ENCODE measurements at regions not wholly inside any gene's neighbourhood (a gene's known extent, or its start where the extent isn't known, plus 50 kb on each side); places are given as distances from the start of the nearest gene placed in this dataset.

DNA sequence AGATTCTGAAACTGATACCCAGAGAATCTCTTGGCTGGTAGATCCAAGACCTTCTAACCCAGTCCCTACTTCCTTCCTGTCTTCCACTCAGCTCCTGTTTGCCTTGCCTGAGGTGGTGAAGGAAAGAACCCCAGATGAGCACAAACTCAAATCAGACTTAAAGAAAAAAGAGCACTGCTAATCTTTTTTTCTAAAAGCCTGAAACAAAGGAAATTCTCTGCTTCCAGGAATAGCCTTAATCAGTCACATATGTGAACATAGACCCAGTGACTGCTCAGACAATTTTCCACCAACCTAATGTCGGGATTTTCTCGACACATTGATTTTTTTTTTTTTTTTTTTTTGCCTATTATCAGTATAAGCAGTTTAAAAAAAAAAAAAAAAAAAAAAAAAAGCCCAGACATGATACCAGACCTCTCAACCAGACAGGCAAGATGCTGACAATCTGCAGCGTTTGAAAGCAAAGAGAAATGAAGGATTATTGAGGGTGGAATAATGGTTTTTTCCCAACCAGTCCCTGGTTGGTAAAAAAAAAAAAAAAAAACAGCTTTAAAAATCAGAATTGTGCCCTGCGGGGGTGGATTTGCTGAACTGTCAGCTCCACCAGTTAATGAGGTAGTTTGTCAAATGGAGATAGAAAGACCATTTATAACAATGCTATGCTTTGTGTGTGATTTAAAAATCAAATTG, 256.8 kb upstream of the RARB start:
- TF ChIP-seq ZFP69B (tag by site-specific recombination; IDR thresholded peaks at IDR 0.05) (no peak), ZNF768 (tag by site-specific recombination; IDR thresholded peaks at IDR 0.05) (no peak)
- TF ChIP-seq, protein P1, sequence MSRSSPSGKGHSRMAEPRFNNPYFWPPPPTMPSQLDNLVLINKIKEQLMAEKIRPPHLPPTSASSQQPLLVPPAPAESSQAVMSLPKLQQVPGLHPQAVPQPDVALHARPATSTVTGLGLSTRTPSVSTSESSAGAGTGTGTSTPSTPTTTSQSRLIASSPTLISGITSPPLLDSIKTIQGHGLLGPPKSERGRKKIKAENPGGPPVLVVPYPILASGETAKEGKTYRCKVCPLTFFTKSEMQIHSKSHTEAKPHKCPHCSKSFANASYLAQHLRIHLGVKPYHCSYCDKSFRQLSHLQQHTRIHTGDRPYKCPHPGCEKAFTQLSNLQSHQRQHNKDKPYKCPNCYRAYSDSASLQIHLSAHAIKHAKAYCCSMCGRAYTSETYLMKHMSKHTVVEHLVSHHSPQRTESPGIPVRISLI (tag by site-specific recombination; IDR thresholded peaks at IDR 0.05) = peak; percentile 73; the same call in 1 of the 2 replicates
- Histone ChIP-seq H3K27ac (ENCODE audit: extremely low read depth, low read depth, low read length) (no peak overlapping the region), H3K4me1 (ENCODE audit: control insufficient read depth, insufficient read depth, low read length) (peaks cover 2% of the 10 kb centered on the region; the same call in 1 of the 2 replicates), H3K4me3 (ENCODE audit: low read depth, low read length) (no peak overlapping the region), H3K9me3 (ENCODE audit: control insufficient read depth, insufficient read depth, low read depth, low read length) (no peaks in the 10 kb centered on the region), H3K36me3 (ENCODE audit: control insufficient read depth in 2 of 2, insufficient read depth in 1 of 2, low read length in 2 of 2) (no peaks in the 10 kb centered on the region)
- CTCF ChIA-PET = no interaction called here
- POLR2A ChIA-PET = no interaction called here

DNA sequence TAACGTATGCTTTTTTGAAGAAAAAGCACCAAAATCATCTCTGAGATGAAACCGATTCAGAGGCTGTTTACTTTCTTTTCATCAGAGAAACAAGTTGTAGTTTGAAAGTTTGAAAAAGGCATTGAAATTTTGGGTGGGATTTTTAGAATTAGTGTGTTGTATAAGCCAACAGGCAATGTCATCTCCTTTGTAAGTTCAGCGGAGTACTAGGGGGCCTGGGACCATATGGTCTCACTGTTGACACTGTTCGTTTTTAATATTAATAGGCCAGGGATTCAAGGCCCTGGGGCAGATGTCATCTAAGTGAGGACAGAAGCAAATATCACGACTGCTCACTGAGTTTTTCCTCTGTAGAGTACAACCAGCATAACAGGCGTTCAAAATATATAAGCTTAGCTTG, 256.2 kb upstream of the RARB start:
- H3K36me3 ChIP-seq (ENCODE audit: control insufficient read depth in 2 of 2, insufficient read depth in 1 of 2, low read length in 2 of 2) = no peaks in the 10 kb centered on the region
- ChIA-PET POLR2A (no interaction called here), CTCF (no interaction called here)
- TF ChIP-seq, protein P2, sequence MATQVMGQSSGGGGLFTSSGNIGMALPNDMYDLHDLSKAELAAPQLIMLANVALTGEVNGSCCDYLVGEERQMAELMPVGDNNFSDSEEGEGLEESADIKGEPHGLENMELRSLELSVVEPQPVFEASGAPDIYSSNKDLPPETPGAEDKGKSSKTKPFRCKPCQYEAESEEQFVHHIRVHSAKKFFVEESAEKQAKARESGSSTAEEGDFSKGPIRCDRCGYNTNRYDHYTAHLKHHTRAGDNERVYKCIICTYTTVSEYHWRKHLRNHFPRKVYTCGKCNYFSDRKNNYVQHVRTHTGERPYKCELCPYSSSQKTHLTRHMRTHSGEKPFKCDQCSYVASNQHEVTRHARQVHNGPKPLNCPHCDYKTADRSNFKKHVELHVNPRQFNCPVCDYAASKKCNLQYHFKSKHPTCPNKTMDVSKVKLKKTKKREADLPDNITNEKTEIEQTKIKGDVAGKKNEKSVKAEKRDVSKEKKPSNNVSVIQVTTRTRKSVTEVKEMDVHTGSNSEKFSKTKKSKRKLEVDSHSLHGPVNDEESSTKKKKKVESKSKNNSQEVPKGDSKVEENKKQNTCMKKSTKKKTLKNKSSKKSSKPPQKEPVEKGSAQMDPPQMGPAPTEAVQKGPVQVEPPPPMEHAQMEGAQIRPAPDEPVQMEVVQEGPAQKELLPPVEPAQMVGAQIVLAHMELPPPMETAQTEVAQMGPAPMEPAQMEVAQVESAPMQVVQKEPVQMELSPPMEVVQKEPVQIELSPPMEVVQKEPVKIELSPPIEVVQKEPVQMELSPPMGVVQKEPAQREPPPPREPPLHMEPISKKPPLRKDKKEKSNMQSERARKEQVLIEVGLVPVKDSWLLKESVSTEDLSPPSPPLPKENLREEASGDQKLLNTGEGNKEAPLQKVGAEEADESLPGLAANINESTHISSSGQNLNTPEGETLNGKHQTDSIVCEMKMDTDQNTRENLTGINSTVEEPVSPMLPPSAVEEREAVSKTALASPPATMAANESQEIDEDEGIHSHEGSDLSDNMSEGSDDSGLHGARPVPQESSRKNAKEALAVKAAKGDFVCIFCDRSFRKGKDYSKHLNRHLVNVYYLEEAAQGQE (tag by site-specific recombination; IDR thresholded peaks at IDR 0.05) = no peak
- TF ChIP-seq KLF10 (tag by site-specific recombination; IDR thresholded peaks at IDR 0.05) = no peak
- TF ChIP-seq KLF9 (tag by site-specific recombination; IDR thresholded peaks at IDR 0.05; ENCODE audit: low read depth) = no peak
- no peak for TF ChIP-seq ZIC2 (tag by site-specific recombination; IDR thresholded peaks at IDR 0.05)
- TF ChIP-seq ZNF549 (tag by site-specific recombination; IDR thresholded peaks at IDR 0.05) = no peak
- TF ChIP-seq, protein P3, sequence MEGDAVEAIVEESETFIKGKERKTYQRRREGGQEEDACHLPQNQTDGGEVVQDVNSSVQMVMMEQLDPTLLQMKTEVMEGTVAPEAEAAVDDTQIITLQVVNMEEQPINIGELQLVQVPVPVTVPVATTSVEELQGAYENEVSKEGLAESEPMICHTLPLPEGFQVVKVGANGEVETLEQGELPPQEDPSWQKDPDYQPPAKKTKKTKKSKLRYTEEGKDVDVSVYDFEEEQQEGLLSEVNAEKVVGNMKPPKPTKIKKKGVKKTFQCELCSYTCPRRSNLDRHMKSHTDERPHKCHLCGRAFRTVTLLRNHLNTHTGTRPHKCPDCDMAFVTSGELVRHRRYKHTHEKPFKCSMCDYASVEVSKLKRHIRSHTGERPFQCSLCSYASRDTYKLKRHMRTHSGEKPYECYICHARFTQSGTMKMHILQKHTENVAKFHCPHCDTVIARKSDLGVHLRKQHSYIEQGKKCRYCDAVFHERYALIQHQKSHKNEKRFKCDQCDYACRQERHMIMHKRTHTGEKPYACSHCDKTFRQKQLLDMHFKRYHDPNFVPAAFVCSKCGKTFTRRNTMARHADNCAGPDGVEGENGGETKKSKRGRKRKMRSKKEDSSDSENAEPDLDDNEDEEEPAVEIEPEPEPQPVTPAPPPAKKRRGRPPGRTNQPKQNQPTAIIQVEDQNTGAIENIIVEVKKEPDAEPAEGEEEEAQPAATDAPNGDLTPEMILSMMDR (tag by site-specific recombination; IDR thresholded peaks at IDR 0.05) = no peak
- TF ChIP-seq ZNF302 (tag by site-specific recombination; IDR thresholded peaks at IDR 0.05; ENCODE audit: low read depth) = no peak
- TF ChIP-seq ZNF626 (tag by site-specific recombination; IDR thresholded peaks at IDR 0.05) = no peak
- TF ChIP-seq ZNF239 (tag by site-specific recombination; IDR thresholded peaks at IDR 0.05) = no peak
- H3K4me1 ChIP-seq (ENCODE audit: control insufficient read depth, insufficient read depth, low read length) = peaks cover 2% of the 10 kb centered on the region; the same call in 1 of the 2 replicates
- no peak overlapping the region for H3K4me3 ChIP-seq (ENCODE audit: low read depth, low read length)
- H3K27ac ChIP-seq (ENCODE audit: extremely low read depth, low read depth, low read length) = no peak overlapping the region
- no peaks in the 10 kb centered on the region for H3K9me3 ChIP-seq (ENCODE audit: control insufficient read depth, insufficient read depth, low read depth, low read length)

DNA sequence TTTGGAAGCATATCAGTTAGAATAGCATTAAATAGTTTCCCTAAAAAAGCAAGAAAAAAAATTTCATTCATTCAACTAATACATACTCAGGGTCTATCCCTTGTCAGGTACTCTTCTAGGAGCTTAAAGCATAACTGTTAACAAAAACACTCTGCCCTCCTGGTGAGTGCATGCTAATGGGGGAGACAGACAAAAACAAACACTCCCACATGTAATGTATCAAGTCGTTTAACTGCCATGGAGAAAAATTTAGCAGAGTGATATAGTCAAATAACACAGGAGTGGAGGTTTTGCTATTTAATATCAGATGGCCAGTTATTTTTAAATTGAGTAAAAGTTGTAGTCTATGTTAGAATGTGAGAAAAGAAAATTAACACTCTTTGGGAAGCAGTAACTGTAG, 254.5 kb upstream of the RARB start:
- H3K27ac ChIP-seq (ENCODE audit: extremely low read depth, low read depth, low read length) = no peak overlapping the region
- H3K4me3 ChIP-seq (ENCODE audit: low read depth, low read length) = no peak overlapping the region
- H3K36me3 ChIP-seq (ENCODE audit: control insufficient read depth in 2 of 2, insufficient read depth in 1 of 2, low read length in 2 of 2) = no peaks in the 10 kb centered on the region
- H3K9me3 ChIP-seq (ENCODE audit: control insufficient read depth, insufficient read depth, low read depth, low read length) = no peaks in the 10 kb centered on the region
- POLR2A ChIA-PET = no interaction called here
- H3K4me1 ChIP-seq (ENCODE audit: control insufficient read depth, insufficient read depth, low read length) = peaks cover 2% of the 10 kb centered on the region; the same call in 1 of the 2 replicates
- CTCF ChIA-PET = interaction anchor here (0.7 kb wide), 1 partner anchor 140 kb away, joined by 3 read pairs; no protein-coding TSS in a partner anchor
- no peak for TF ChIP-seq ZNF530 (tag by site-specific recombination; IDR thresholded peaks at IDR 0.05; ENCODE audit: low read depth)
- no peak for TF ChIP-seq SP7 (tag by site-specific recombination; IDR thresholded peaks at IDR 0.05)
- TF ChIP-seq ZNF132 (tag by site-specific recombination; IDR thresholded peaks at IDR 0.05; ENCODE audit: borderline replicate concordance) = no peak
- peak; percentile 80 for TF ChIP-seq WT1 (tag by site-specific recombination; IDR thresholded peaks at IDR 0.05)
- TF ChIP-seq, protein P4, sequence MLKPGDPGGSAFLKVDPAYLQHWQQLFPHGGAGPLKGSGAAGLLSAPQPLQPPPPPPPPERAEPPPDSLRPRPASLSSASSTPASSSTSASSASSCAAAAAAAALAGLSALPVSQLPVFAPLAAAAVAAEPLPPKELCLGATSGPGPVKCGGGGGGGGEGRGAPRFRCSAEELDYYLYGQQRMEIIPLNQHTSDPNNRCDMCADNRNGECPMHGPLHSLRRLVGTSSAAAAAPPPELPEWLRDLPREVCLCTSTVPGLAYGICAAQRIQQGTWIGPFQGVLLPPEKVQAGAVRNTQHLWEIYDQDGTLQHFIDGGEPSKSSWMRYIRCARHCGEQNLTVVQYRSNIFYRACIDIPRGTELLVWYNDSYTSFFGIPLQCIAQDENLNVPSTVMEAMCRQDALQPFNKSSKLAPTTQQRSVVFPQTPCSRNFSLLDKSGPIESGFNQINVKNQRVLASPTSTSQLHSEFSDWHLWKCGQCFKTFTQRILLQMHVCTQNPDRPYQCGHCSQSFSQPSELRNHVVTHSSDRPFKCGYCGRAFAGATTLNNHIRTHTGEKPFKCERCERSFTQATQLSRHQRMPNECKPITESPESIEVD (tag by site-specific recombination; IDR thresholded peaks at IDR 0.05) = peak; percentile 56

Data from HEK293 (cell line).